HEK293T (cell line): ENCODE measurements at regions not wholly inside any gene's neighbourhood (a gene's known extent, or its start where the extent isn't known, plus 50 kb on each side); places are given as distances from the start of the nearest gene placed in this dataset.

Experiments used
- ARNT ChIP-seq: fragments of 450-650 bp; IDR thresholded peaks from 2 replicates; pipeline ENCODE4 v1.6.1; 2017; ENCODE audit warnings: mild to moderate bottlenecking
- BHLHE40 ChIP-seq: fragments of 450-650 bp; IDR thresholded peaks from 2 replicates; pipeline ENCODE4 v1.6.1; 2016; ENCODE audit warnings: mild to moderate bottlenecking, moderate library complexity, borderline replicate concordance
- CTBP1 ChIP-seq: fragments of 450-650 bp; IDR thresholded peaks from 2 replicates; pipeline ENCODE4 v1.6.1; 2016; ENCODE audit warnings: borderline replicate concordance
- ELF4 ChIP-seq: fragments of 450-650 bp; IDR thresholded peaks from 2 replicates; pipeline ENCODE4 v1.6.1; 2017; ENCODE audit warnings: antibody characterized with exemption
- FOXA1 ChIP-seq: fragments of 450-650 bp; IDR thresholded peaks from 2 replicates; pipeline ENCODE4 v1.6.1; 2016; ENCODE audit warnings: mild to moderate bottlenecking
- FOXK2 ChIP-seq: fragments of 450-650 bp; IDR thresholded peaks from 2 replicates; pipeline ENCODE4 v1.6.1; 2016; ENCODE audit warnings: mild to moderate bottlenecking
- FOXM1 ChIP-seq: fragments of 450-650 bp; IDR thresholded peaks from 2 replicates; pipeline ENCODE4 v1.6.1; 2017; ENCODE audit warnings: mild to moderate bottlenecking, borderline replicate concordance
- HDGF ChIP-seq: fragments of 450-650 bp; IDR thresholded peaks from 2 replicates; pipeline ENCODE4 v1.6.1; 2017; ENCODE audit warnings: antibody characterized with exemption, borderline replicate concordance
- SP1 ChIP-seq: fragments of 450-650 bp; IDR thresholded peaks from 2 replicates; pipeline ENCODE4 v1.6.1; 2017
- TARDBP ChIP-seq: fragments of 450-650 bp; IDR thresholded peaks from 2 replicates; pipeline ENCODE4 v1.6.1; 2016
- ZNF384 ChIP-seq: fragments of 450-650 bp; IDR thresholded peaks from 2 replicates; pipeline ENCODE4 v1.6.1; 2016

- TF ChIP-seq FOXK2 = no peak
- TF ChIP-seq ELF4 = no peak
- no peak for TF ChIP-seq FOXM1
- TF ChIP-seq BHLHE40 = no peak
- no peak for TF ChIP-seq CTBP1
- TF ChIP-seq SP1 = no peak
- no peak for TF ChIP-seq HDGF
- no peak for TF ChIP-seq ZNF384
- no peak for TF ChIP-seq FOXA1
- no peak for TF ChIP-seq TARDBP
- TF ChIP-seq ARNT = no peak
Observed at GRCh38 chr5:88033191-88033590, 235.5 kb downstream of the TMEM161B start.
